ENCODE measurements at regions not wholly inside any gene's neighbourhood (a gene's known extent, or its start where the extent isn't known, plus 50 kb on each side); places are given as distances from the start of the nearest gene placed in this dataset.

- TF ChIP-seq POLR2A (IDR thresholded peaks at IDR 0.05; ENCODE audit: low read depth) (no peak), CTCF (IDR thresholded peaks at IDR 0.05) (no peak), POLR2AphosphoS5 (IDR thresholded peaks at IDR 0.05) (no peak)
Measured at GRCh38 chr10:60535427-60535826, 145.8 kb upstream of the ANK3 start.

All from esophagus muscularis mucosa (tissue), 3 donors.